Smooth muscle cell (in vitro differentiated cells): ENCODE measurements at regions not wholly inside any gene's neighbourhood (a gene's known extent, or its start where the extent isn't known, plus 50 kb on each side); places are given as distances from the start of the nearest gene placed in this dataset.

ENCODE experiments used
- DNase-seq: peaks from one replicate; lab custom pipeline; 2025; ENCODE audit not compliant: unreplicated experiment; lab: John Stamatoyannopoulos, UW
- H2AFZ ChIP-seq: fragments of 200-600 bp; sonication (generic); 2 replicates; pipeline ENCODE4 v1.6.0; 2016; ENCODE audit warnings: antibody characterized with exemption, low read depth, mild to moderate bottlenecking
- H3F3A ChIP-seq: fragments of 200-600 bp; sonication (generic); 2 replicates; pipeline ENCODE4 v1.6.0; 2017; ENCODE audit warnings: antibody characterized with exemption, low read depth
- H3K27ac ChIP-seq: fragments of 200-600 bp; sonication (generic); 2 replicates; pipeline ENCODE4 v1.5.1; 2016; ENCODE audit warnings: low read depth, mild to moderate bottlenecking
- H3K27me3 ChIP-seq: fragments of 200-600 bp; sonication (generic); 2 replicates; pipeline ENCODE4 v1.6.1; 2016; ENCODE audit warnings: low read depth, mild to moderate bottlenecking
- H3K36me3 ChIP-seq: fragments of 200-600 bp; sonication (generic); 2 replicates; pipeline ENCODE4 v1.5.1; 2016; ENCODE audit warnings: low read depth
- H3K4me1 ChIP-seq: fragments of 200-600 bp; sonication (generic); 2 replicates; pipeline ENCODE4 v1.5.1; 2016; ENCODE audit warnings: low read depth
- H3K4me2 ChIP-seq: fragments of 200-600 bp; sonication (generic); 2 replicates; pipeline ENCODE4 v1.6.0; 2016; ENCODE audit warnings: mild to moderate bottlenecking
- H3K4me3 ChIP-seq: fragments of 200-600 bp; sonication (generic); 2 replicates; pipeline ENCODE4 v1.5.1; 2016; ENCODE audit warnings: mild to moderate bottlenecking
- H3K79me2 ChIP-seq: fragments of 200-600 bp; sonication (generic); 2 replicates; pipeline ENCODE4 v1.6.0; 2016; ENCODE audit warnings: low read depth, mild to moderate bottlenecking
- H3K9ac ChIP-seq: fragments of 200-600 bp; sonication (generic); 2 replicates; pipeline ENCODE4 v1.6.0; 2016; ENCODE audit warnings: low read depth
- H3K9me3 ChIP-seq: fragments of 200-600 bp; sonication (generic); replicated peaks from 2 replicates; pipeline ENCODE4 v1.5.1; 2016; ENCODE audit warnings: low read depth
- H4K20me1 ChIP-seq: fragments of 200-600 bp; sonication (generic); 2 replicates; pipeline ENCODE4 v1.6.0; 2016; ENCODE audit warnings: low read depth
- CTCF ChIP-seq: fragments of 200-600 bp; sonication (generic); IDR thresholded peaks from 2 replicates; pipeline ENCODE4 v1.5.1; 2017; ENCODE audit warnings: borderline replicate concordance, mild to moderate bottlenecking, antibody characterized with exemption; ENCODE audit not compliant: insufficient read depth, poor library complexity, severe bottlenecking
- WGBS: methylation state at CpG from one replicate; pipeline ENCODE4 v1.1.7; 2016; ENCODE audit warnings: low lambda C conversion rate; 5-methylcytosine and 5-hydroxymethylcytosine counted together

DNA sequence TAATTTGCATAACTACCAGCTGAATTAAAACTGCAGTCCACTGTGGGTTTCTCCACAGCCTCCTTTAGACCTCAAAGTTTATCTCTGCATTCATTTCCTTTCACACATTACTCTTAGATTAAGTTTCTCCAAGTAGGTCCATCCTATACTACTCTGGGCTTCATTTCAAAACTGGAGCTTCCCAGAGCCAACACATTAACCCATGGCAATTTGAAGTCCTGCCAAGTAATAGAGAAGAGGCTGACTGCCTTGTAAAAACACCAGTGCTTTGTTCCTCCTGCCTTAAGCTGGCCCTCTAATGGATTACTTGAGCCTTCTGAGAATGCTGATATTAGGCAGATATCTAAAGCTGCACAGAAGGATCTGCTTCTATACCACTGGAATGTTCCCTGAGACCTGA is 997.2 kb upstream of the SLIT2 start:
- Histone ChIP-seq H3K4me2 (no peak overlapping the region), H3K9me3 (no peaks in the 10 kb centered on the region), H3K27me3 (no peaks in the 10 kb centered on the region), H3K4me3 (no peak overlapping the region), H3K27ac (no peak overlapping the region), H3K79me2 (no peaks in the 10 kb centered on the region), H3F3A (no peaks in the 10 kb centered on the region), H3K36me3 (no peaks in the 10 kb centered on the region), H3K4me1 (no peaks in the 10 kb centered on the region), H2AFZ (no peak overlapping the region), H3K9ac (no peak overlapping the region), H4K20me1 (no peaks in the 10 kb centered on the region)
- TF ChIP-seq CTCF: no peak
- no peak for DNase-seq

GRCh38 chr4:19248023-19248422 is 1003.7 kb upstream of the SLIT2 start:
- Histone ChIP-seq H3K9ac (no peak overlapping the region), H2AFZ (no peak overlapping the region), H3K4me2 (no peak overlapping the region), H3K79me2 (no peaks in the 10 kb centered on the region), H4K20me1 (no peaks in the 10 kb centered on the region), H3K4me1 (no peaks in the 10 kb centered on the region), H3F3A (no peaks in the 10 kb centered on the region), H3K36me3 (no peaks in the 10 kb centered on the region), H3K27me3 (no peaks in the 10 kb centered on the region), H3K27ac (no peak overlapping the region), H3K9me3 (no peaks in the 10 kb centered on the region), H3K4me3 (no peak overlapping the region)
- no peak for TF ChIP-seq CTCF
- WGBS: 92% methylated on average over 4 of the region's 4 CpGs
- no peak for DNase-seq

DNA sequence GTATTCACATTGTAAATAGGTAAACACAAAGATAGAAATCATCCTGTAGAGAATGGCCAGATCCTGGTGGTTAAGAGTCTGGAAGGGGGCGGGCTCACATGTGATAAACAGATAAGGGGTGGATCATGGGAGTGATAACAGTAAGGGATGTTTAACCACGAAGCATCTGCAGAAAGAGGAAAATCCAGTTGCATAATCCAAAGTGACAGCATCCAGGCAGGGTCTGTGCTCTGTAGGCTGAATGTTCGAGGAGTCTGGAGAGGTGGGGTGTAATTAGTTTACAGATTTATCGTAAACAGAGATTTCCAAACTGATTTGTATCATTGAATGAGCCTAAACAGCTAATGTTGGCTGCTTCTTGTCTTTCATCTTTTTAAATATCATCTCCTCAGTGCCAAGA is 1009.8 kb upstream of the SLIT2 start:
- no peak overlapping the region for H3K4me3 ChIP-seq
- peak overlapping the region; percentile 25 for H3K4me2 ChIP-seq
- H3K36me3 ChIP-seq: no peaks in the 10 kb centered on the region
- H4K20me1 ChIP-seq: no peaks in the 10 kb centered on the region
- no peak for DNase-seq
- peak overlapping the region; percentile 45 for H2AFZ ChIP-seq
- H3K27me3 ChIP-seq: no peaks in the 10 kb centered on the region
- H3K4me1 ChIP-seq: no peaks in the 10 kb centered on the region
- TF ChIP-seq CTCF: no peak
- no peak overlapping the region for H3K9ac ChIP-seq
- peaks cover 7% of the 10 kb centered on the region for H3F3A ChIP-seq
- no peaks in the 10 kb centered on the region for H3K9me3 ChIP-seq
- H3K27ac ChIP-seq: peak overlapping the region; percentile 80
- no peaks in the 10 kb centered on the region for H3K79me2 ChIP-seq
- 9% methylated on average over 4 of the region's 4 CpGs for WGBS

- Histone ChIP-seq H3F3A (peaks cover 7% of the 10 kb centered on the region), H3K4me3 (no peak overlapping the region), H3K9ac (no peak overlapping the region), H2AFZ (no peak overlapping the region), H3K27ac (peak overlapping the region; percentile 80), H3K27me3 (no peaks in the 10 kb centered on the region), H3K4me2 (peak overlapping the region; percentile 20), H3K9me3 (no peaks in the 10 kb centered on the region), H3K79me2 (no peaks in the 10 kb centered on the region), H3K4me1 (no peaks in the 10 kb centered on the region), H4K20me1 (no peaks in the 10 kb centered on the region), H3K36me3 (no peaks in the 10 kb centered on the region)
- WGBS: 10% methylated on average over 2 of the region's 2 CpGs
- no peak for TF ChIP-seq CTCF
- DNase-seq: no peak
Measured at GRCh38 chr4:19239565-19239964, 1012.1 kb upstream of the SLIT2 start.
